WTC11 (cell line): ENCODE measurements at regions not wholly inside any gene's neighbourhood (a gene's known extent, or its start where the extent isn't known, plus 50 kb on each side); places are given as distances from the start of the nearest gene placed in this dataset.
A peak's percentile ranks its signal among the peaks of the same experiment; 100 is the strongest.

Experiments used
- ATAC-seq: fragments of 200-7000 bp; cut with Tn5 transposase; 2 replicates; pipeline ENCODE4 v1.10.0; 2021; ENCODE audit warnings: mild to moderate bottlenecking, moderate library complexity
- CTCF ChIA-PET: fragments of 300-600 bp; sonication (Branson Sonifier 250); formaldehyde crosslinking; loops from one replicate; lab custom pipeline; 2021; ENCODE audit warnings: antibody characterized with exemption; lab: Charles Lee
- POLR2A ChIA-PET: fragments of 350-600 bp; sonication (Branson Sonifier 250); formaldehyde crosslinking; loops from one replicate; lab custom pipeline; 2021; ENCODE audit warnings: antibody characterized with exemption; lab: Charles Lee
- DNase-seq: peaks from one replicate; pipeline ENCODE4 v3.0.0; 2021; ENCODE audit warnings: low spot score
- H3K27ac Mint-ChIP-seq: 2 replicates; pipeline ENCODE4 v1.8.0; 2021; ENCODE audit warnings: mixed read lengths
- H3K27me3 Mint-ChIP-seq: 2 replicates; pipeline ENCODE4 v1.8.0; 2021; ENCODE audit warnings: low read depth, mild to moderate bottlenecking, moderate library complexity, mixed read lengths
- H3K36me3 Mint-ChIP-seq: 2 replicates; pipeline ENCODE4 v1.8.0; 2021; ENCODE audit warnings: mixed read lengths
- H3K4me1 Mint-ChIP-seq: 2 replicates; pipeline ENCODE4 v1.8.0; 2022; ENCODE audit warnings: mixed read lengths
- H3K4me3 Mint-ChIP-seq: 2 replicates; pipeline ENCODE4 v1.8.0; 2021; ENCODE audit warnings: mild to moderate bottlenecking, moderate library complexity, mixed read lengths
- H3K9me3 Mint-ChIP-seq: 2 replicates; pipeline ENCODE4 v1.8.0; 2021; ENCODE audit warnings: mixed read lengths
- CREB1 ChIP-seq: sonication (generic); formaldehyde crosslinking; IDR thresholded peaks from 2 replicates; pipeline ENCODE4 v1.8.0; 2023; ENCODE audit warnings: mild to moderate bottlenecking, missing genetic modification reagents
- E2F4 ChIP-seq: sonication (generic); formaldehyde crosslinking; IDR thresholded peaks from 2 replicates; pipeline ENCODE4 v1.8.1; 2022; ENCODE audit warnings: low read depth, mild to moderate bottlenecking, moderate library complexity, missing genetic modification reagents, borderline replicate concordance
- GTF2I ChIP-seq: fragments of 250-450 bp; sonication (Bioruptor Pico); conservative IDR thresholded peaks from 2 replicates; pipeline ENCODE4 v1.4.0; 2021; ENCODE audit warnings: mild to moderate bottlenecking
- HMGA2 ChIP-seq: fragments of 250-450 bp; sonication (Bioruptor Pico); IDR thresholded peaks from 2 replicates; pipeline ENCODE4 v1.4.0; 2021; ENCODE audit warnings: mild to moderate bottlenecking, moderate library complexity
- JAZF1 ChIP-seq: fragments of 250-450 bp; sonication (Bioruptor Pico); IDR thresholded peaks from 2 replicates; pipeline ENCODE4 v1.9.0; 2021; ENCODE audit warnings: moderate library complexity, mild to moderate bottlenecking, inconsistent platforms
- JUN ChIP-seq: sonication (generic); formaldehyde crosslinking; IDR thresholded peaks from 2 replicates; pipeline ENCODE4 v1.8.0; 2023; ENCODE audit warnings: mild to moderate bottlenecking, missing genetic modification reagents
- NFYB ChIP-seq: sonication (generic); formaldehyde crosslinking; conservative IDR thresholded peaks from 2 replicates; pipeline ENCODE4 v1.8.0; 2022; ENCODE audit warnings: low read depth, missing genetic modification reagents
- PRRX2 ChIP-seq: fragments of 250-450 bp; sonication (Bioruptor Pico); IDR thresholded peaks from 2 replicates; pipeline ENCODE4 v1.8.0; 2021; ENCODE audit warnings: mild to moderate bottlenecking
- SMAD3 ChIP-seq: sonication (generic); formaldehyde crosslinking; IDR thresholded peaks from 2 replicates; pipeline ENCODE4 v1.8.0; 2022; ENCODE audit warnings: missing genetic modification reagents, mild to moderate bottlenecking, borderline replicate concordance
- TCF7 ChIP-seq: sonication (generic); formaldehyde crosslinking; IDR thresholded peaks from 2 replicates; pipeline ENCODE4 v1.8.0; 2022; ENCODE audit warnings: mild to moderate bottlenecking, low read depth, missing genetic modification reagents, moderate library complexity
- TEAD1 ChIP-seq: sonication (generic); formaldehyde crosslinking; IDR thresholded peaks from 2 replicates; pipeline ENCODE4 v1.8.0; 2022; ENCODE audit warnings: mild to moderate bottlenecking, missing genetic modification reagents
- ZMAT4 ChIP-seq: fragments of 250-450 bp; sonication (Bioruptor Pico); IDR thresholded peaks from 2 replicates; pipeline ENCODE4 v1.9.0; 2021; ENCODE audit warnings: mild to moderate bottlenecking
- ZNF263 ChIP-seq: sonication (generic); formaldehyde crosslinking; IDR thresholded peaks from 2 replicates; pipeline ENCODE4 v1.8.1; 2022; ENCODE audit warnings: low read depth, mild to moderate bottlenecking, moderate library complexity, missing genetic modification reagents
- ZNF416 ChIP-seq: fragments of 250-450 bp; sonication (Bioruptor Pico); IDR thresholded peaks from 2 replicates; pipeline ENCODE4 v1.9.0; 2021; ENCODE audit warnings: mild to moderate bottlenecking, inconsistent platforms
- TF ChIP-seq, protein P1 (sequence below): sonication (generic); formaldehyde crosslinking; IDR thresholded peaks from 2 replicates; pipeline ENCODE4 v1.8.1; 2023; ENCODE audit warnings: mild to moderate bottlenecking, missing genetic modification reagents
- TF ChIP-seq, protein P2 (sequence below): fragments of 200-600 bp; IDR thresholded peaks from 2 replicates; pipeline ENCODE4 v1.8.0; 2022; ENCODE audit warnings: antibody characterized with exemption
- TF ChIP-seq, protein P3 (sequence below): sonication (generic); formaldehyde crosslinking; IDR thresholded peaks from 2 replicates; pipeline ENCODE4 v1.8.0; 2023; ENCODE audit warnings: missing genetic modification reagents, mild to moderate bottlenecking, borderline replicate concordance

DNA sequence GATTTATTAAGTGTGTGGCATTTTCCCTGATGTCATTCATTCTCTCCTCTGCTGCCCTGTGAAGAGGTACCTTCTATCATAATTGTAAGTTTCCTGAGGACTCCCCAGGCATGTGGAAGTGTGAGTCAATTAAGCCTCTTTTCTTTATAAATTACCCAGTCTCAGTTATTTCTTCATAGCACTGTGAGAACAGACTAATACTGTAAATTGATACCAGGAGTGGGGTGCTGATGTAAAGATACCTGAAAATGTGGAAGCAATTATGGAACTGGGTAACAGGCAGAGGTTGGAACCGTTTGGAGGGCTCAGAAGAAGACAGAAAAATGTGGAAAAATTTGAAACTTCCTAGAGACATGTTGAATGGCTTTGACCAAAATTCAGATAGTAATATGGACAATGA lies 711.8 kb upstream of the GRM3 start (continued):
- no peak for TF ChIP-seq ZMAT4 (CRISPR knock-in tag)
- no peak for TF ChIP-seq ZNF263 (CRISPR knock-in tag)
- TF ChIP-seq JAZF1: no peak

DNA sequence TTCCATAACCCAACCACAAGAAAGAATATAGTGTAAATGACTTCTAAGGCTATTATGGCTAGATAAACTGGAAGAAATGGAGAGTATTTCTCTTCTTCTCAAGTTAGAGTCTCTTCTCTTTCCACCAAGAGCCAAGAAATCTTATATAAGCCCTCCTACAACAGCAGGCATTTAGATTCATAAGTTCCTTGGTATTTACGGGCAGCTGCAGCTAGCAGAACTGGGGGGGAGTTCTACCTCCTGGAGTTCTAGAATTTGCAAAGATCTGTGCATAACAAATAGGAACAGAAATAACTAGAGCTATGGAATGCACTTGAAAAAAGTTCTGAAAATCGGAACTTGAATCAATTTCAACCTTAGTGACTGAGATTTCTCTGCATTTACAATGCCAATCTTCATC lies 715.2 kb upstream of the GRM3 start:
- peak overlapping the region; percentile 50 for H3K4me3 Mint-ChIP-seq
- peaks cover 27% of the 10 kb centered on the region for H3K36me3 Mint-ChIP-seq
- POLR2A ChIA-PET: no interaction called here
- peaks cover 48% of the 10 kb centered on the region for H3K4me1 Mint-ChIP-seq
- peak overlapping the region; percentile 91 for H3K27ac Mint-ChIP-seq
- CTCF ChIA-PET: no interaction called here
- TF ChIP-seq E2F4 (no peak), TEAD1 (CRISPR knock-in tag) (0 out of 2 replicates have a peak, but pooled peaks have one; percentile 25)
- TF ChIP-seq, all 79 proteins: peak for 1
- ATAC-seq (peak; percentile 83), DNase-seq (no peak)
- H3K9me3 Mint-ChIP-seq: peaks cover 25% of the 10 kb centered on the region
- H3K27me3 Mint-ChIP-seq: no peaks in the 10 kb centered on the region; the same call in 1 of the 2 replicates

GRCh38 chr7:85927226-85927625 lies 716.5 kb upstream of the GRM3 start:
- TF ChIP-seq NFYB (CRISPR knock-in tag) (no peak), CREB1 (CRISPR knock-in tag) (no peak), JAZF1 (no peak), ZNF416 (CRISPR knock-in tag) (no peak), GTF2I (CRISPR knock-in tag) (no peak), PRRX2 (CRISPR knock-in tag) (no peak), HMGA2 (CRISPR knock-in tag) (no peak), SMAD3 (CRISPR knock-in tag) (no peak), ZMAT4 (CRISPR knock-in tag) (no peak), TCF7 (CRISPR knock-in tag) (no peak), JUN (CRISPR knock-in tag) (no peak)
- TF ChIP-seq, protein P1, sequence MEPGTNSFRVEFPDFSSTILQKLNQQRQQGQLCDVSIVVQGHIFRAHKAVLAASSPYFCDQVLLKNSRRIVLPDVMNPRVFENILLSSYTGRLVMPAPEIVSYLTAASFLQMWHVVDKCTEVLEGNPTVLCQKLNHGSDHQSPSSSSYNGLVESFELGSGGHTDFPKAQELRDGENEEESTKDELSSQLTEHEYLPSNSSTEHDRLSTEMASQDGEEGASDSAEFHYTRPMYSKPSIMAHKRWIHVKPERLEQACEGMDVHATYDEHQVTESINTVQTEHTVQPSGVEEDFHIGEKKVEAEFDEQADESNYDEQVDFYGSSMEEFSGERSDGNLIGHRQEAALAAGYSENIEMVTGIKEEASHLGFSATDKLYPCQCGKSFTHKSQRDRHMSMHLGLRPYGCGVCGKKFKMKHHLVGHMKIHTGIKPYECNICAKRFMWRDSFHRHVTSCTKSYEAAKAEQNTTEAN (CRISPR knock-in tag): no peak
- TF ChIP-seq, protein P2, sequence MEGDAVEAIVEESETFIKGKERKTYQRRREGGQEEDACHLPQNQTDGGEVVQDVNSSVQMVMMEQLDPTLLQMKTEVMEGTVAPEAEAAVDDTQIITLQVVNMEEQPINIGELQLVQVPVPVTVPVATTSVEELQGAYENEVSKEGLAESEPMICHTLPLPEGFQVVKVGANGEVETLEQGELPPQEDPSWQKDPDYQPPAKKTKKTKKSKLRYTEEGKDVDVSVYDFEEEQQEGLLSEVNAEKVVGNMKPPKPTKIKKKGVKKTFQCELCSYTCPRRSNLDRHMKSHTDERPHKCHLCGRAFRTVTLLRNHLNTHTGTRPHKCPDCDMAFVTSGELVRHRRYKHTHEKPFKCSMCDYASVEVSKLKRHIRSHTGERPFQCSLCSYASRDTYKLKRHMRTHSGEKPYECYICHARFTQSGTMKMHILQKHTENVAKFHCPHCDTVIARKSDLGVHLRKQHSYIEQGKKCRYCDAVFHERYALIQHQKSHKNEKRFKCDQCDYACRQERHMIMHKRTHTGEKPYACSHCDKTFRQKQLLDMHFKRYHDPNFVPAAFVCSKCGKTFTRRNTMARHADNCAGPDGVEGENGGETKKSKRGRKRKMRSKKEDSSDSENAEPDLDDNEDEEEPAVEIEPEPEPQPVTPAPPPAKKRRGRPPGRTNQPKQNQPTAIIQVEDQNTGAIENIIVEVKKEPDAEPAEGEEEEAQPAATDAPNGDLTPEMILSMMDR: no peak
- TF ChIP-seq, protein P3, sequence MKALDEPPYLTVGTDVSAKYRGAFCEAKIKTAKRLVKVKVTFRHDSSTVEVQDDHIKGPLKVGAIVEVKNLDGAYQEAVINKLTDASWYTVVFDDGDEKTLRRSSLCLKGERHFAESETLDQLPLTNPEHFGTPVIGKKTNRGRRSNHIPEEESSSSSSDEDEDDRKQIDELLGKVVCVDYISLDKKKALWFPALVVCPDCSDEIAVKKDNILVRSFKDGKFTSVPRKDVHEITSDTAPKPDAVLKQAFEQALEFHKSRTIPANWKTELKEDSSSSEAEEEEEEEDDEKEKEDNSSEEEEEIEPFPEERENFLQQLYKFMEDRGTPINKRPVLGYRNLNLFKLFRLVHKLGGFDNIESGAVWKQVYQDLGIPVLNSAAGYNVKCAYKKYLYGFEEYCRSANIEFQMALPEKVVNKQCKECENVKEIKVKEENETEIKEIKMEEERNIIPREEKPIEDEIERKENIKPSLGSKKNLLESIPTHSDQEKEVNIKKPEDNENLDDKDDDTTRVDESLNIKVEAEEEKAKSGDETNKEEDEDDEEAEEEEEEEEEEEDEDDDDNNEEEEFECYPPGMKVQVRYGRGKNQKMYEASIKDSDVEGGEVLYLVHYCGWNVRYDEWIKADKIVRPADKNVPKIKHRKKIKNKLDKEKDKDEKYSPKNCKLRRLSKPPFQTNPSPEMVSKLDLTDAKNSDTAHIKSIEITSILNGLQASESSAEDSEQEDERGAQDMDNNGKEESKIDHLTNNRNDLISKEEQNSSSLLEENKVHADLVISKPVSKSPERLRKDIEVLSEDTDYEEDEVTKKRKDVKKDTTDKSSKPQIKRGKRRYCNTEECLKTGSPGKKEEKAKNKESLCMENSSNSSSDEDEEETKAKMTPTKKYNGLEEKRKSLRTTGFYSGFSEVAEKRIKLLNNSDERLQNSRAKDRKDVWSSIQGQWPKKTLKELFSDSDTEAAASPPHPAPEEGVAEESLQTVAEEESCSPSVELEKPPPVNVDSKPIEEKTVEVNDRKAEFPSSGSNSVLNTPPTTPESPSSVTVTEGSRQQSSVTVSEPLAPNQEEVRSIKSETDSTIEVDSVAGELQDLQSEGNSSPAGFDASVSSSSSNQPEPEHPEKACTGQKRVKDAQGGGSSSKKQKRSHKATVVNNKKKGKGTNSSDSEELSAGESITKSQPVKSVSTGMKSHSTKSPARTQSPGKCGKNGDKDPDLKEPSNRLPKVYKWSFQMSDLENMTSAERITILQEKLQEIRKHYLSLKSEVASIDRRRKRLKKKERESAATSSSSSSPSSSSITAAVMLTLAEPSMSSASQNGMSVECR (CRISPR knock-in tag): no peak
- peaks cover 48% of the 10 kb centered on the region for H3K4me1 Mint-ChIP-seq
- no peak for DNase-seq
- ChIA-PET CTCF (no interaction called here), POLR2A (no interaction called here)
- no peak overlapping the region for H3K4me3 Mint-ChIP-seq
- peaks cover 15% of the 10 kb centered on the region for H3K36me3 Mint-ChIP-seq
- ATAC-seq: no peak
- H3K27ac Mint-ChIP-seq: no peak overlapping the region
- peaks cover 13% of the 10 kb centered on the region for H3K9me3 Mint-ChIP-seq
- H3K27me3 Mint-ChIP-seq: no peaks in the 10 kb centered on the region; the same call in 1 of the 2 replicates
